Effector memory CD4-positive, alpha-beta T cell (primary cell): ENCODE measurements at regions not wholly inside any gene's neighbourhood (a gene's known extent, or its start where the extent isn't known, plus 50 kb on each side); places are given as distances from the start of the nearest gene placed in this dataset.
"Not testable (repeated sequence)": the region's sequence is repeated elsewhere in the genome, so short reads cannot be mapped to it uniquely, and the experiment has no call there.

Source experiments
- DNase-seq, 3 donors: peaks; one replicate each; pipeline ENCODE4 v3.0.0-alpha.2; 2020
- H3K27ac ChIP-seq: 2 replicates; pipeline ENCODE4 v1.7.0; 2013; ENCODE audit warnings: mild to moderate bottlenecking, low read length, moderate library complexity; ENCODE audit not compliant: insufficient read depth, poor library complexity, severe bottlenecking
- H3K27me3 ChIP-seq: replicated peaks from 2 replicates; pipeline ENCODE4 v1.7.0; 2013; ENCODE audit warnings: mild to moderate bottlenecking, low read length; ENCODE audit not compliant: insufficient read depth, control insufficient read depth, poor library complexity, severe bottlenecking
- H3K36me3 ChIP-seq: 2 replicates; pipeline ENCODE4 v1.7.0; 2013; ENCODE audit warnings: mild to moderate bottlenecking, low read length, moderate library complexity; ENCODE audit not compliant: control insufficient read depth, insufficient read depth
- H3K4me1 ChIP-seq: 2 replicates; pipeline ENCODE4 v1.7.0; 2013; ENCODE audit warnings: low read length, mild to moderate bottlenecking; ENCODE audit not compliant: control insufficient read depth, insufficient read depth, poor library complexity, severe bottlenecking
- H3K4me3 ChIP-seq: 2 replicates; pipeline ENCODE4 v1.7.0; 2013; ENCODE audit warnings: low read length, low read depth, mild to moderate bottlenecking; ENCODE audit not compliant: insufficient read depth, poor library complexity, severe bottlenecking
- H3K9me3 ChIP-seq: 2 replicates; pipeline ENCODE4 v1.7.0; 2013; ENCODE audit warnings: mild to moderate bottlenecking, low read length, moderate library complexity; ENCODE audit not compliant: control insufficient read depth

- H3K27me3 ChIP-seq = no peaks in the 10 kb centered on the region
- H3K4me1 ChIP-seq = no peaks in the 10 kb centered on the region
- H3K27ac ChIP-seq = no peak overlapping the region
- no peak overlapping the region for H3K4me3 ChIP-seq
- H3K9me3 ChIP-seq = no peaks in the 10 kb centered on the region
- no peak for DNase-seq
- no peaks in the 10 kb centered on the region for H3K36me3 ChIP-seq
Measured at GRCh38 chr14:66011855-66012254, 474.3 kb upstream of the CCDC196 start.

- not testable (repeated sequence) for H3K4me3 ChIP-seq, H3K4me1 ChIP-seq, DNase-seq, H3K27ac ChIP-seq, H3K9me3 ChIP-seq, H3K27me3 ChIP-seq, H3K36me3 ChIP-seq
Measured at GRCh38 chr14:66013607-66014006, 472.6 kb upstream of the CCDC196 start.

- H3K36me3 ChIP-seq = no peaks in the 10 kb centered on the region
- H3K27ac ChIP-seq = no peak overlapping the region
- no peak for DNase-seq
- no peaks in the 10 kb centered on the region for H3K27me3 ChIP-seq
- H3K4me3 ChIP-seq = no peak overlapping the region
- no peaks in the 10 kb centered on the region for H3K9me3 ChIP-seq
- H3K4me1 ChIP-seq = no peaks in the 10 kb centered on the region
Measured at GRCh38 chr14:66015071-66015780, 470.9 kb upstream of the CCDC196 start.

- no peak for DNase-seq
- no peak overlapping the region for H3K27ac ChIP-seq
- H3K27me3 ChIP-seq = no peaks in the 10 kb centered on the region
- H3K36me3 ChIP-seq = no peaks in the 10 kb centered on the region
- no peaks in the 10 kb centered on the region for H3K9me3 ChIP-seq
- no peaks in the 10 kb centered on the region for H3K4me1 ChIP-seq
- H3K4me3 ChIP-seq = no peak overlapping the region
Measured at GRCh38 chr14:66017927-66018326, 468.2 kb upstream of the CCDC196 start.

GRCh38 chr14:66022526-66022925 lies 463.6 kb upstream of the CCDC196 start:
- Histone ChIP-seq H3K4me1 (no peaks in the 10 kb centered on the region), H3K27me3 (no peaks in the 10 kb centered on the region), H3K9me3 (no peaks in the 10 kb centered on the region), H3K36me3 (no peaks in the 10 kb centered on the region), H3K27ac (no peak overlapping the region), H3K4me3 (no peak overlapping the region)
- DNase-seq = no peak

- no peak for DNase-seq
- H3K4me1 ChIP-seq = no peaks in the 10 kb centered on the region
- no peak overlapping the region for H3K27ac ChIP-seq
- no peaks in the 10 kb centered on the region for H3K27me3 ChIP-seq
- H3K4me3 ChIP-seq = no peak overlapping the region
- H3K36me3 ChIP-seq = no peaks in the 10 kb centered on the region
- H3K9me3 ChIP-seq = no peaks in the 10 kb centered on the region
Measured at GRCh38 chr14:66025779-66026178, 460.4 kb upstream of the CCDC196 start.

GRCh38 chr14:66031981-66032380 lies 454.2 kb upstream of the CCDC196 start:
- not testable (repeated sequence) for H3K9me3 ChIP-seq, H3K4me3 ChIP-seq, H3K27ac ChIP-seq, H3K27me3 ChIP-seq, DNase-seq, H3K36me3 ChIP-seq, H3K4me1 ChIP-seq

- H3K27me3 ChIP-seq = no peaks in the 10 kb centered on the region
- no peaks in the 10 kb centered on the region for H3K9me3 ChIP-seq
- H3K36me3 ChIP-seq = no peaks in the 10 kb centered on the region
- H3K4me3 ChIP-seq = no peak overlapping the region
- H3K27ac ChIP-seq = no peak overlapping the region
- no peaks in the 10 kb centered on the region for H3K4me1 ChIP-seq
- no peak for DNase-seq
Measured at GRCh38 chr14:66032800-66033199, 453.4 kb upstream of the CCDC196 start.

GRCh38 chr14:66036547-66036946 lies 449.6 kb upstream of the CCDC196 start:
- no peaks in the 10 kb centered on the region for H3K9me3 ChIP-seq
- no peak for DNase-seq
- H3K4me3 ChIP-seq = no peak overlapping the region
- no peak overlapping the region for H3K27ac ChIP-seq
- no peaks in the 10 kb centered on the region for H3K36me3 ChIP-seq
- no peaks in the 10 kb centered on the region for H3K27me3 ChIP-seq
- H3K4me1 ChIP-seq = no peaks in the 10 kb centered on the region

- H3K9me3 ChIP-seq = no peaks in the 10 kb centered on the region
- H3K4me3 ChIP-seq = no peak overlapping the region
- H3K36me3 ChIP-seq = no peaks in the 10 kb centered on the region
- no peaks in the 10 kb centered on the region for H3K4me1 ChIP-seq
- DNase-seq = no peak
- H3K27ac ChIP-seq = no peak overlapping the region
- H3K27me3 ChIP-seq = no peaks in the 10 kb centered on the region
Measured at GRCh38 chr14:66037361-66037760, 448.8 kb upstream of the CCDC196 start.
